ENCODE measurements at regions not wholly inside any gene's neighbourhood (a gene's known extent, or its start where the extent isn't known, plus 50 kb on each side); places are given as distances from the start of the nearest gene placed in this dataset.

GRCh38 chr1:68307378-68307787 is 75.1 kb upstream of the WLS start:
- Histone ChIP-seq H3K4me1 (replicated peaks in 1 of 4; ENCODE audit: control insufficient read depth in 3 of 4, insufficient read depth in 4 of 4, low read length in 3 of 4) (no peaks in the 10 kb centered on the region), H3K4ac (replicated peaks; ENCODE audit: insufficient read length, low read depth, low read length) (no peak overlapping the region), H2BK12ac (ENCODE audit: low read depth, low read length) (no peak overlapping the region), H3K18ac (ENCODE audit: extremely low read depth, low read length) (no peak overlapping the region), H3K79me2 (ENCODE audit: control insufficient read depth in 1 of 2, insufficient read depth in 2 of 2, low read length in 2 of 2) (no peaks in the 10 kb centered on the region), H3K27ac (ENCODE audit: low read depth, low read length) (no peak overlapping the region), H2BK120ac (replicated peaks; ENCODE audit: low read depth, low read length) (no peak overlapping the region), H3K79me1 (ENCODE audit: low read depth, low read length) (no peaks in the 10 kb centered on the region), H3K4me3 (ENCODE audit: extremely low read depth in 1 of 4, insufficient read depth in 2 of 4, low read depth in 3 of 4, low read length in 4 of 4) (no peak overlapping the region), H3K9ac (replicated peaks in 1 of 4; ENCODE audit: extremely low read depth in 1 of 4, low read depth in 3 of 4, low read length in 3 of 4) (no peak overlapping the region), H3K23me2 (ENCODE audit: low read depth, low read length) (no peaks in the 10 kb centered on the region), H3K23ac (ENCODE audit: insufficient read length) (no peak overlapping the region), H3K56ac (replicated peaks; ENCODE audit: insufficient read length, low read depth, low read length) (no peak overlapping the region), H4K5ac (ENCODE audit: insufficient read length, low read depth, low read length) (no peak overlapping the region), H3K4me2 (ENCODE audit: insufficient read depth in 1 of 2, low read depth in 2 of 2, low read length in 2 of 2) (no peak overlapping the region), H4K91ac (replicated peaks; ENCODE audit: insufficient read length, low read length) (no peak overlapping the region), H3K9me3 (ENCODE audit: insufficient read depth in 2 of 2, low read depth in 1 of 2, low read length in 1 of 2) (no peaks in the 10 kb centered on the region), H4K20me1 (replicated peaks in 1 of 2; ENCODE audit: control insufficient read depth in 1 of 2, insufficient read depth in 2 of 2, low read length in 2 of 2) (no peaks in the 10 kb centered on the region), H3K14ac (ENCODE audit: insufficient read length) (no peak overlapping the region), H2BK15ac (ENCODE audit: low read length) (no peak overlapping the region), H4K8ac (ENCODE audit: extremely low read depth, insufficient read depth, low read length) (no peak overlapping the region), H2AFZ (ENCODE audit: low read length) (no peak overlapping the region), H2BK5ac (ENCODE audit: low read depth, low read length) (no peak overlapping the region), H3K36me3 (ENCODE audit: control insufficient read depth in 2 of 4, insufficient read depth in 4 of 4, low read length in 3 of 4) (no peaks in the 10 kb centered on the region), H2BK20ac (ENCODE audit: low read length) (no peak overlapping the region), H3K27me3 (replicated peaks in 1 of 4; ENCODE audit: control insufficient read depth in 3 of 4, extremely low read depth in 1 of 4, insufficient read depth in 3 of 4, low read length in 3 of 4) (no peaks in the 10 kb centered on the region; a peak in 2 of 7 replicates), H2AK5ac (ENCODE audit: low read depth, low read length) (no peak overlapping the region)
- DNase-seq (ENCODE audit: low read depth in 1 of 2, low spot score in 2 of 2) (no peak), FAIRE-seq (no peak)
- ChIA-PET POLR2A (ENCODE audit: partially characterized antibody) (interaction anchor here (1.6 kb wide), 1 partner anchor 14 kb away, joined by 4 read pairs; no protein-coding TSS in a partner anchor), CTCF (ENCODE audit: partially characterized antibody) (interaction anchor here (1.2 to 1.4 kb wide), 2 partner anchors 13 to 187 kb away, joined by 3 to 5 read pairs; no protein-coding TSS in a partner anchor)
- 89% methylated on average over 3 of the region's 3 CpGs; no CpG with 5 or more reads in 1 of the 2 experiments for WGBS, 2 experiments (ENCODE audit: extremely low coverage in 1 of 2, insufficient coverage in 1 of 2, insufficient read length in 1 of 2, insufficient replicate concordance in 2 of 2, low coverage in 1 of 2, low lambda C conversion rate in 2 of 2, missing lambda C conversion rate in 1 of 2)
- no peak for TF ChIP-seq SIRT6 (IDR thresholded peaks at IDR 0.05; ENCODE audit: low read length)
- no peak for TF ChIP-seq RXRA (IDR thresholded peaks at IDR 0.05; ENCODE audit: insufficient read depth, low read depth, low read length)
